Osteocyte (in vitro differentiated cells): ENCODE measurements at regions not wholly inside any gene's neighbourhood (a gene's known extent, or its start where the extent isn't known, plus 50 kb on each side); places are given as distances from the start of the nearest gene placed in this dataset.

Source experiments
- DNase-seq: peaks from one replicate; pipeline ENCODE4 v3.0.0; 2021; ENCODE audit warnings: mixed read lengths; ENCODE audit not compliant: unreplicated experiment; ENCODE audit errors: extremely low spot score
- H3K27ac Mint-ChIP-seq: one replicate; pipeline ENCODE4 v1.8.0; 2021; ENCODE audit warnings: mild to moderate bottlenecking, mixed read lengths; ENCODE audit not compliant: unreplicated experiment
- H3K27me3 Mint-ChIP-seq: one replicate; pipeline ENCODE4 v1.8.0; 2021; ENCODE audit warnings: mixed read lengths; ENCODE audit not compliant: unreplicated experiment
- H3K36me3 Mint-ChIP-seq: one replicate; pipeline ENCODE4 v1.8.0; 2021; ENCODE audit warnings: mixed read lengths; ENCODE audit not compliant: unreplicated experiment
- H3K4me1 Mint-ChIP-seq: one replicate; pipeline ENCODE4 v1.8.0; 2021; ENCODE audit warnings: mixed read lengths; ENCODE audit not compliant: unreplicated experiment
- H3K4me3 Mint-ChIP-seq: one replicate; pipeline ENCODE4 v1.8.0; 2021; ENCODE audit warnings: mild to moderate bottlenecking, moderate library complexity, mixed read lengths; ENCODE audit not compliant: unreplicated experiment
- H3K9me3 Mint-ChIP-seq: one replicate; pipeline ENCODE4 v1.8.0; 2021; ENCODE audit warnings: mixed read lengths; ENCODE audit not compliant: unreplicated experiment
- CTCF ChIP-seq: fragments of 200-600 bp; sonication (generic); IDR thresholded peaks from 2 replicates; pipeline ENCODE4 v1.5.0; 2021; ENCODE audit warnings: antibody characterized with exemption, mild to moderate bottlenecking, moderate library complexity

- Mint-ChIP-seq H3K36me3 (no peaks in the 10 kb centered on the region), H3K27me3 (no peaks in the 10 kb centered on the region), H3K27ac (no peak overlapping the region), H3K9me3 (no peaks in the 10 kb centered on the region), H3K4me1 (no peaks in the 10 kb centered on the region), H3K4me3 (no peak overlapping the region)
- no peak for TF ChIP-seq CTCF
- no peak for DNase-seq
Observed at GRCh38 chr11:122393209-122393860, 262.2 kb upstream of the UBASH3B start.

- no peaks in the 10 kb centered on the region for H3K27me3 Mint-ChIP-seq
- no peak for TF ChIP-seq CTCF
Observed at GRCh38 chr11:122392508-122392907, 263.0 kb upstream of the UBASH3B start.

GRCh38 chr11:122391049-122391448 is 264.5 kb upstream of the UBASH3B start:
- no peak overlapping the region for H3K27ac Mint-ChIP-seq
- H3K4me3 Mint-ChIP-seq: no peak overlapping the region
- DNase-seq: no peak
- no peaks in the 10 kb centered on the region for H3K4me1 Mint-ChIP-seq
- no peaks in the 10 kb centered on the region for H3K9me3 Mint-ChIP-seq
- H3K36me3 Mint-ChIP-seq: no peaks in the 10 kb centered on the region
- no peaks in the 10 kb centered on the region for H3K27me3 Mint-ChIP-seq
- no peak for TF ChIP-seq CTCF

More at GRCh38 chr11:122392508-122392907, 263.0 kb upstream of the UBASH3B start:
- Mint-ChIP-seq H3K9me3 (no peaks in the 10 kb centered on the region), H3K27ac (no peak overlapping the region), H3K4me3 (no peak overlapping the region), H3K36me3 (no peaks in the 10 kb centered on the region), H3K4me1 (no peaks in the 10 kb centered on the region)
- DNase-seq: no peak

- Mint-ChIP-seq H3K4me3 (no peak overlapping the region), H3K36me3 (no peaks in the 10 kb centered on the region), H3K27me3 (peaks cover 2% of the 10 kb centered on the region), H3K4me1 (no peaks in the 10 kb centered on the region), H3K27ac (no peak overlapping the region), H3K9me3 (peaks cover 35% of the 10 kb centered on the region)
- DNase-seq: no peak
- no peak for TF ChIP-seq CTCF
Observed at GRCh38 chr11:122383186-122383585, 267.2 kb upstream of the BLID start.

GRCh38 chr11:122375687-122376399 is 259.8 kb upstream of the BLID start:
- no peak for TF ChIP-seq CTCF
- Mint-ChIP-seq H3K9me3 (peaks cover 30% of the 10 kb centered on the region), H3K27ac (no peak overlapping the region), H3K4me3 (no peak overlapping the region), H3K4me1 (no peaks in the 10 kb centered on the region), H3K27me3 (peaks cover 17% of the 10 kb centered on the region), H3K36me3 (no peaks in the 10 kb centered on the region)
- no peak for DNase-seq
